ENCODE measurements at regions not wholly inside any gene's neighbourhood (a gene's known extent, or its start where the extent isn't known, plus 50 kb on each side); places are given as distances from the start of the nearest gene placed in this dataset.
"Not testable (repeated sequence)": the region's sequence is repeated elsewhere in the genome, so short reads cannot be mapped to it uniquely, and the experiment has no call there.

DNA sequence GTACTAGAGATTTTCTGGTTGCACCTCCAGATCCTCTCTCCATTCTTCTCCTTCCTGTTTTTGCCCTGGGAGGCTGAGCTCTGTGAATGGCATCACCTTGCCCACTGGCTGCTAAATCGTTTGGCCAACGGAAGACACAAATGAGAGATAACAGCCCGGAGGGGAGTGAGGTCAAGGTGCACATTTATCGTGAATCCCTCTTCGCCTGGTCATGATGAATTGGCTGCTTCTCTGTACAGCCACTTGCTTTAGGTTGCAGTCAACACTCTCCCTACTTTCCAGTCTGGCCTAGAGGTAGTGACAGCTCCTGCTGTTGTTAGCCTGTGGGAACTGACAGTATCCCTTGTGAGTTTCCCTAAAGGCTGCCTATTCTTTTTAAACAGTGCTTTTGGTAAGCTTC, 85.4 kb upstream of the CHCHD3 start:
- H3K4me3 ChIP-seq (replicated peaks in 1 of 2; ENCODE audit: low read depth in 2 of 2, low read length in 2 of 2) = no peak overlapping the region
- DNase-seq (ENCODE audit: low read depth in 2 of 2) = no peak
- no peak for TF ChIP-seq CTCF (IDR thresholded peaks at IDR 0.05; ENCODE audit: low read depth, low read length)

GRCh38 chr7:133169167-133169822, 83.6 kb upstream of the EXOC4 start:
- not testable (repeated sequence) for DNase-seq (ENCODE audit: low read depth in 2 of 2); H3K4me3 ChIP-seq (replicated peaks in 1 of 2; ENCODE audit: low read depth in 2 of 2, low read length in 2 of 2)

DNA sequence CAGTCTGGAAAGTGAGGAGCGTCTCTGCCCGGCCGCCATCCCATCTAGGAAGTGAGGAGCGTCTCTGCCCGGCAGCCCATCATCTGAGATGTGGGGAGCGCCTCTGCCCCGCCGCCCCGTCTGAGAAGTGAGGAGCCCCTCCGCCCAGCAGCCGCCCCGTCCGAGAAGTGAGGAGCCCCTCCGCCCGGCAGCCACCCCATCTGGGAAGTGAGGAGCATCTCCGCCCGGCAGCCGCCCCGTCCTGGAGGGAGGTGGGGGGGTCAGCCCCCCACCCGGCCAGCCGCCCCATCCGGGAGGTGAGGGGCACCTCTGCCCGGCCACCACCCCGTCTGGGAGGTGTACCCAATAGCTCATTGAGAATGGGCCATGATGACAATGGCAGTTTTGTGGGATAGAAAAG, 75.4 kb upstream of the EXOC4 start:
- not testable (repeated sequence) for H3K4me3 ChIP-seq (replicated peaks in 1 of 2; ENCODE audit: low read depth in 2 of 2, low read length in 2 of 2); DNase-seq (ENCODE audit: low read depth in 2 of 2)

DNA sequence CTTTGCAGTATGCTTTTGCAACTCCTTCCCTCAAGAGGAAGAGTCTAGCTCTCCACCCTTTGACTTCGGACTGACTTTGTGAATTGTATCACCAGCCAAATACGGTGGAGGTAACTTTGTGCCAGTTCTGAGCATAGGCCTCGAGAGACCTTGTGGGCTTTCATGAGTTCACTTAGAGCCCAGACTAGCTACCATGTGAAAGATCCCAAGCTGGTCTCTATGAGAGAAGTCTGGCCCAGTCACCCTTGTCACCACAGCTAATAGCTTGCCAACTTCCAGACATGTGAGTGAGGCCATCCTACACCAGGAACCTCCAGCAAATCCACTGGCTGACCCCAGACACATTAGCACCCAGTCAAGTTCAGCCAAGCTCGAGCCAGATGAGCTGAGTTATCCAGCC, 72.2 kb upstream of the EXOC4 start:
- no peak for TF ChIP-seq CTCF (IDR thresholded peaks at IDR 0.05; ENCODE audit: low read depth, low read length)
- no peak for DNase-seq (ENCODE audit: low read depth in 2 of 2)
- no peak overlapping the region for H3K4me3 ChIP-seq (replicated peaks in 1 of 2; ENCODE audit: low read depth in 2 of 2, low read length in 2 of 2)

DNA sequence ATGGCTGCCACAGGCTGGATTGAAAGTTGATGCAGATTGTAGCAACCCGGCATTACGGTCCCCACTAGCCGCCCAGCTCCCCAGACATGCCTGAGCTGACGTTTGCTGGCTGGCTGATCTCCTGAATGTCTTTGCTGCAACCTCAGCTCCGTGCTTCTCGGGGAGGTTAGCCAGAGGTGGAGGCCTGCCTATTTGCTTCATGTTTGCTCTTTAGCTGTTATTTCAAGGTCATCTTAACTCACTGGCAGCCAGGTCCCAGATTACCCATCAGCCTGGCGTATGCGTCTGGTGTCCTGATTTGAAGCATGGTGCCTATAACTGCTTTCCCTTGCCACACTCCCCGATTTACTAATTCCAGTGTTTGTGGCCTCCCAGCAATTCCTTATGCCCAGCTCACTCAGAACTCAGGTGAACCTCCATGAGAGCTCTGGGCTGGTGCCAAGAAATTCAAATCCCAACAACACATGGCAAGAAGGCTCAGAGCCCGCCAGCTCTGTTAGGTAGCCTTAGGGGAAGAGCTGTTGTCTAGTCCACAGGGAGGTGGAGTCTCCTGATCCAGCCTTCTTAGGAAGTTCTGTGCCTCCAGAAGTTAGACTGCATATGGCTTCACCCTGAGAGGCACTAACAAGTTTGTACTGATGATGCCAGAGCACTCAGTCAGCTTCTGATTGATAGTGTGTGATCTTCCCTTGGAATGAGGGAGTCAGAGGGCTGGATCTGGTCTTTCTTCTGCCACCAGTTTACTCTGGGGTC, 69.7 kb upstream of the EXOC4 start:
- TF ChIP-seq CTCF (IDR thresholded peaks at IDR 0.05; ENCODE audit: low read depth, low read length) = no peak
- no peak for DNase-seq (ENCODE audit: low read depth in 2 of 2)
- no peak overlapping the region for H3K4me3 ChIP-seq (replicated peaks in 1 of 2; ENCODE audit: low read depth in 2 of 2, low read length in 2 of 2)

DNA sequence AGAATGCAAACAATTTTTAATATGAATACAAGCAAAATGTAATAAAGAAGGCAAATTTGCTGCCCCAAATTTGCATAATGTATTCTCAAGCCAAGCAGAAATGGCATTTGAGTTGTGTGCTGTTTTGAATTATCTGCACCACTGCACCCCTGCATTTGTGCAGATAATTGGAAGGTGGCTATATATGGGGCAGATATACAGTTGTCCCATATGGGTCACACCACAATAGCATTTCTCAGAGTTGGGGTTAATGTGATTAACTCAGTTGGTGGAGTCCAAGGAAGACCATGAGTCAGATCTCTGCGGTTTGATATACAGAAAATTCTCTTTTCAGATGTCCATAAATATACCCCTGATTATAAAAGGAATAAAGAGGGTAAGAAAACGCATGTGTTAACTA, 68.9 kb upstream of the EXOC4 start:
- no peak overlapping the region for H3K4me3 ChIP-seq (replicated peaks in 1 of 2; ENCODE audit: low read depth in 2 of 2, low read length in 2 of 2)
- TF ChIP-seq CTCF (IDR thresholded peaks at IDR 0.05; ENCODE audit: low read depth, low read length) = no peak
- no peak for DNase-seq (ENCODE audit: low read depth in 2 of 2)

- no peak overlapping the region for H3K4me3 ChIP-seq (replicated peaks in 1 of 2; ENCODE audit: low read depth in 2 of 2, low read length in 2 of 2)
- no peak for DNase-seq (ENCODE audit: low read depth in 2 of 2)
- no peak for TF ChIP-seq CTCF (IDR thresholded peaks at IDR 0.05; ENCODE audit: low read depth, low read length)
Measured at GRCh38 chr7:133185512-133185911, 67.4 kb upstream of the EXOC4 start.

DNA sequence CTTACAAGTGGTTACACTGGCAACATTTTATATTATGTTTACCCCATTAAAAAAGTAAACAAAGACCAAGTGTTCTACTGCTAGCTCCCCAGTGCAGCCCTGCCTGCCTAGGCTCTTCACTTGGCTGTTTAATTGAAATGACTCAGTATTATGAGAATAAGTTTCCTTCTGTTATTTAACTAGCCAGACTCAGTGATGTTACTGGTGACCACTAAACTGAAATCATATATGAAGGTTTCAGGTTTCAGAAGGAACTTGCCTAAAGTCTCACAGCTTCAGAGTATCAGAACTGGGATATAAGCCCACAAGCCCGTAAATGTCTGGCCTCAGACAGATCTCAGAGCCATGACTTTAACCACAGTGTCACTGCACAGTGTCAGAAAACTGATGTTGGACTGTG, 66.8 kb upstream of the EXOC4 start:
- H3K4me3 ChIP-seq (replicated peaks in 1 of 2; ENCODE audit: low read depth in 2 of 2, low read length in 2 of 2) = no peak overlapping the region
- no peak for TF ChIP-seq CTCF (IDR thresholded peaks at IDR 0.05; ENCODE audit: low read depth, low read length)
- no peak for DNase-seq (ENCODE audit: low read depth in 2 of 2)
